H1 (cell line): ENCODE measurements at regions not wholly inside any gene's neighbourhood (a gene's known extent, or its start where the extent isn't known, plus 50 kb on each side); places are given as distances from the start of the nearest gene placed in this dataset.

Source experiments
- CTCF ChIA-PET: fragments of 300-600 bp; sonication (Branson Sonifier 250); formaldehyde crosslinking; loops from one replicate; lab custom pipeline; 2021; ENCODE audit not compliant: partially characterized antibody; lab: Charles Lee
- POLR2A ChIA-PET: fragments of 300-600 bp; sonication (Branson Sonifier 250); formaldehyde crosslinking; loops from one replicate; lab custom pipeline; 2021; ENCODE audit warnings: inconsistent platforms; ENCODE audit not compliant: partially characterized antibody; lab: Charles Lee
- DNase-seq, 2 experiments: peaks; one replicate each; pipeline versions ENCODE4 v3.0.0 to v3.0.0-alpha.2; 2010 to 2022; ENCODE audit warnings: low spot score in 2 of 2, low read depth in 1 of 2, mixed read lengths in 1 of 2
- FAIRE-seq: peaks from 2 replicates; lab custom pipeline; 2011; peaks lifted over from hg19 to GRCh38; lab: Jason Lieb, UNC
- H2AFZ ChIP-seq: 2 replicates; pipeline ENCODE4 v1.8.1; 2012; ENCODE audit warnings: low read length, inconsistent platforms
- H2AK5ac ChIP-seq: 2 replicates; pipeline ENCODE4 v1.6.1; 2013; ENCODE audit warnings: low read depth, low read length
- H2BK120ac ChIP-seq: replicated peaks from 2 replicates; pipeline ENCODE3; 2013; ENCODE audit warnings: low read depth, low read length, inconsistent platforms
- H2BK12ac ChIP-seq: 2 replicates; pipeline ENCODE4 v1.6.1; 2013; ENCODE audit warnings: low read depth, low read length
- H2BK15ac ChIP-seq: 2 replicates; pipeline ENCODE4 v1.6.1; 2013; ENCODE audit warnings: low read length
- H2BK20ac ChIP-seq: 2 replicates; pipeline ENCODE4 v1.6.1; 2013; ENCODE audit warnings: low read length
- H2BK5ac ChIP-seq: 2 replicates; pipeline ENCODE4 v1.6.1; 2013; ENCODE audit warnings: low read depth, low read length
- H3K14ac ChIP-seq: 2 replicates; pipeline ENCODE4 v1.6.1; 2013; ENCODE audit warnings: inconsistent platforms; ENCODE audit not compliant: insufficient read length
- H3K18ac ChIP-seq: 2 replicates; pipeline ENCODE4 v1.6.1; 2013; ENCODE audit warnings: low read length; ENCODE audit errors: extremely low read depth
- H3K23ac ChIP-seq: 2 replicates; pipeline ENCODE4 v1.6.1; 2013; ENCODE audit warnings: inconsistent platforms; ENCODE audit not compliant: insufficient read length
- H3K23me2 ChIP-seq: 2 replicates; pipeline ENCODE4 v1.6.1; 2013; ENCODE audit warnings: low read depth, low read length
- H3K27ac ChIP-seq: 2 replicates; pipeline ENCODE4 v1.6.1; 2011; ENCODE audit warnings: low read depth, low read length, inconsistent platforms
- H3K27me3 ChIP-seq, 4 experiments: replicated peaks in 1 of 4; 1 replicate in 1 of 4; 2 replicates in 3 of 4; pipeline versions ENCODE4 v1.6.1 to v1.8.1; 2011 to 2013; ENCODE audit warnings: low read length in 3 of 4, mild to moderate bottlenecking in 3 of 4, inconsistent platforms in 2 of 4, mixed read lengths in 2 of 4, moderate library complexity in 1 of 4; ENCODE audit not compliant: control insufficient read depth in 3 of 4, insufficient read depth in 3 of 4; ENCODE audit errors: extremely low read depth in 1 of 4
- H3K36me3 ChIP-seq, 4 experiments: 2 replicates each; pipeline versions ENCODE4 v1.6.1 to v1.8.1; 2011 to 2013; ENCODE audit warnings: mild to moderate bottlenecking in 4 of 4, low read length in 3 of 4, moderate library complexity in 2 of 4, control low read depth in 1 of 4, inconsistent platforms in 1 of 4; ENCODE audit not compliant: insufficient read depth in 4 of 4, control insufficient read depth in 2 of 4
- H3K4ac ChIP-seq: replicated peaks from 2 replicates; pipeline ENCODE3; 2013; ENCODE audit warnings: low read length, low read depth, mixed read lengths, inconsistent platforms; ENCODE audit not compliant: insufficient read length
- H3K4me1 ChIP-seq, 4 experiments: replicated peaks in 1 of 4; 1 replicate in 1 of 4; 2 replicates in 3 of 4; pipeline versions ENCODE4 v1.6.1 to v1.8.1; 2011 to 2013; ENCODE audit warnings: low read length in 3 of 4, inconsistent platforms in 2 of 4, mixed read lengths in 1 of 4; ENCODE audit not compliant: insufficient read depth in 4 of 4, control insufficient read depth in 3 of 4
- H3K4me2 ChIP-seq, 2 experiments: 2 replicates each; pipeline versions ENCODE4 v1.6.1 to v1.8.1; 2011 to 2013; ENCODE audit warnings: low read depth in 2 of 2, low read length in 2 of 2, control low read depth in 1 of 2, inconsistent platforms in 1 of 2, mild to moderate bottlenecking in 1 of 2; ENCODE audit not compliant: insufficient read depth in 1 of 2
- H3K4me3 ChIP-seq, 4 experiments: fragments of 200-600, 300-600 bp in 1 of 4; sonication (generic), shearing (Covaris generic), sonication (Bioruptor Twin) in 1 of 4; 2 replicates each; pipeline versions ENCODE4 v1.5.1 to v1.8.1; 2011 to 2016; ENCODE audit warnings: low read length in 4 of 4, low read depth in 3 of 4, control low read depth in 2 of 4, inconsistent platforms in 2 of 4, mild to moderate bottlenecking in 2 of 4, mixed read lengths in 1 of 4, moderate library complexity in 1 of 4; ENCODE audit not compliant: insufficient read depth in 2 of 4; ENCODE audit errors: extremely low read depth in 1 of 4
- H3K56ac ChIP-seq: replicated peaks from 2 replicates; pipeline ENCODE3; 2013; ENCODE audit warnings: low read depth, mild to moderate bottlenecking, mixed read lengths, low read length, inconsistent platforms; ENCODE audit not compliant: insufficient read length
- H3K79me1 ChIP-seq: 2 replicates; pipeline ENCODE4 v1.6.1; 2013; ENCODE audit warnings: low read depth, low read length, control low read depth
- H3K79me2 ChIP-seq, 2 experiments: 2 replicates each; pipeline versions ENCODE4 v1.6.1 to v1.8.1; 2012 to 2013; ENCODE audit warnings: low read length in 2 of 2, mild to moderate bottlenecking in 2 of 2, inconsistent platforms in 1 of 2; ENCODE audit not compliant: insufficient read depth in 2 of 2, control insufficient read depth in 1 of 2
- H3K9ac ChIP-seq, 4 experiments: replicated peaks in 1 of 4; 1 replicate in 1 of 4; 2 replicates in 3 of 4; pipeline versions ENCODE4 v1.6.1 to v1.8.1; 2011 to 2013; ENCODE audit warnings: low read depth in 3 of 4, low read length in 3 of 4, control low read depth in 2 of 4, mild to moderate bottlenecking in 2 of 4, moderate library complexity in 2 of 4, inconsistent platforms in 1 of 4; ENCODE audit errors: extremely low read depth in 1 of 4
- H3K9me3 ChIP-seq, 2 experiments: 2 replicates each; pipeline versions ENCODE4 v1.6.1 to v1.8.1; 2012 to 2013; ENCODE audit warnings: mild to moderate bottlenecking in 2 of 2, moderate library complexity in 2 of 2, control low read depth in 1 of 2, inconsistent platforms in 1 of 2, low read depth in 1 of 2, low read length in 1 of 2, mixed read lengths in 1 of 2; ENCODE audit not compliant: insufficient read depth in 2 of 2
- H4K20me1 ChIP-seq, 2 experiments: replicated peaks in 1 of 2; 2 replicates each; pipeline versions ENCODE3 to v1.8.1; 2011 to 2013; ENCODE audit warnings: inconsistent platforms in 2 of 2, low read length in 2 of 2, mild to moderate bottlenecking in 1 of 2; ENCODE audit not compliant: insufficient read depth in 2 of 2, control insufficient read depth in 1 of 2
- H4K5ac ChIP-seq: 2 replicates; pipeline ENCODE4 v1.6.1; 2013; ENCODE audit warnings: low read length, low read depth, mixed read lengths, inconsistent platforms; ENCODE audit not compliant: insufficient read length
- H4K8ac ChIP-seq: 2 replicates; pipeline ENCODE4 v1.8.0; 2013; ENCODE audit warnings: mild to moderate bottlenecking, moderate library complexity, low read length, inconsistent platforms; ENCODE audit not compliant: insufficient read depth; ENCODE audit errors: extremely low read depth
- H4K91ac ChIP-seq: replicated peaks from 2 replicates; pipeline ENCODE3; 2013; ENCODE audit warnings: low read length, mixed read lengths, inconsistent platforms; ENCODE audit not compliant: insufficient read length
- ATF2 ChIP-seq: IDR thresholded peaks from 2 replicates; pipeline ENCODE4 v1.6.1; 2012; ENCODE audit warnings: low read length, inconsistent platforms
- CEBPB ChIP-seq: IDR thresholded peaks from 2 replicates; pipeline ENCODE4 v1.6.1; 2012; ENCODE audit warnings: low read depth, low read length
- CTCF ChIP-seq, 3 experiments: IDR thresholded peaks; 1 replicate in 2 of 3; 2 replicates in 1 of 3; pipeline versions ENCODE4 v1.5.1 to v1.6.1; 2011; ENCODE audit warnings: low read length in 3 of 3, mild to moderate bottlenecking in 3 of 3, inconsistent platforms in 2 of 3, low read depth in 1 of 3, moderate library complexity in 1 of 3; ENCODE audit not compliant: insufficient read depth in 1 of 3; ENCODE audit errors: control extremely low read depth in 1 of 3
- HDAC6 ChIP-seq: IDR thresholded peaks from one replicate; pipeline ENCODE4 v1.7.1; 2012; ENCODE audit warnings: low read depth, mild to moderate bottlenecking, inconsistent platforms, low read length, moderate library complexity
- JUN ChIP-seq: IDR thresholded peaks from 2 replicates; pipeline ENCODE4 v1.6.1; 2011; ENCODE audit warnings: low read depth, mild to moderate bottlenecking, improper control_type of control experiment, low read length
- KDM1A ChIP-seq: fragments of 200-600, 300-600 bp; sonication (generic); IDR thresholded peaks from 2 replicates; pipeline ENCODE4 v1.7.1; 2016; ENCODE audit warnings: mild to moderate bottlenecking, low read length, borderline replicate concordance
- POLR2A ChIP-seq, 2 experiments: IDR thresholded peaks; 1 replicate in 1 of 2; 2 replicates in 1 of 2; pipeline ENCODE4 v1.6.1; 2011; ENCODE audit warnings: low read depth in 2 of 2, low read length in 2 of 2, mild to moderate bottlenecking in 2 of 2; ENCODE audit errors: control extremely low read depth in 1 of 2
- POU5F1 ChIP-seq: IDR thresholded peaks from 2 replicates; pipeline ENCODE4 v1.6.1; 2011; ENCODE audit warnings: low read depth, mild to moderate bottlenecking, low read length, moderate library complexity
- TEAD4 ChIP-seq: IDR thresholded peaks from 2 replicates; pipeline ENCODE4 v1.6.1; 2012; ENCODE audit warnings: low read depth, low read length, inconsistent platforms, mixed read lengths
- WGBS, 2 experiments: shearing (Covaris generic) in 1 of 2; methylation state at CpG; one replicate each; pipeline versions ENCODE4 v1.1.6 to v1.1.7; 2013 to 2015; ENCODE audit warnings: low lambda C conversion rate in 2 of 2, mixed read lengths in 2 of 2, inconsistent platforms in 1 of 2, low coverage in 1 of 2, missing lambda C conversion rate in 1 of 2; ENCODE audit not compliant: insufficient replicate concordance in 2 of 2, insufficient coverage in 1 of 2, insufficient read length in 1 of 2; ENCODE audit errors: extremely low coverage in 1 of 2, missing lambda C conversion rate in 1 of 2; 5-methylcytosine and 5-hydroxymethylcytosine counted together

GRCh38 chr1:30250338-30250983 is 472.9 kb downstream of the MATN1 start:
- no peaks in the 10 kb centered on the region for H4K20me1 ChIP-seq
- H3K36me3 ChIP-seq: no peaks in the 10 kb centered on the region
- H3K79me2 ChIP-seq: no peaks in the 10 kb centered on the region
- no peak overlapping the region for H2BK5ac ChIP-seq
- 88% methylated on average over 10 of the region's 10 CpGs; no CpG with 5 or more reads in 1 of the 2 experiments for WGBS, 2 experiments
- H4K91ac ChIP-seq: no peak overlapping the region
- 0 out of 2 replicates have a peak overlapping the region, but pooled peaks have one; percentile 1 for H2BK12ac ChIP-seq
- no peak overlapping the region for H2BK20ac ChIP-seq
- no peaks in the 10 kb centered on the region for H3K79me1 ChIP-seq
- H3K9ac ChIP-seq: no peak overlapping the region
- H3K23me2 ChIP-seq: no peaks in the 10 kb centered on the region
- H3K4me2 ChIP-seq: no peak overlapping the region
- no peaks in the 10 kb centered on the region for H3K27me3 ChIP-seq
- H4K5ac ChIP-seq: no peak overlapping the region
- H3K18ac ChIP-seq: no peak overlapping the region
- no peak overlapping the region for H2BK120ac ChIP-seq
- no peak for TF ChIP-seq CEBPB
- no peak for TF ChIP-seq HDAC6
- TF ChIP-seq POLR2A (IDR thresholded peaks at IDR 0.05; ENCODE audit: control extremely low read depth in 1 of 2, low read depth in 2 of 2, low read length in 2 of 2): no peak
- no peak for TF ChIP-seq CTCF (IDR thresholded peaks at IDR 0.05; ENCODE audit: control extremely low read depth in 1 of 3, insufficient read depth in 1 of 3, low read depth in 1 of 3, low read length in 3 of 3)
- TF ChIP-seq ATF2: no peak
- no peak for TF ChIP-seq KDM1A
- no peak for TF ChIP-seq TEAD4
- TF ChIP-seq POU5F1: no peak
- no peak for TF ChIP-seq JUN
- no peak overlapping the region for H2AK5ac ChIP-seq
- DNase-seq (no peak), FAIRE-seq (no peak)
- no peak overlapping the region for H2AFZ ChIP-seq
- H3K4ac ChIP-seq: no peak overlapping the region
- H3K27ac ChIP-seq: no peak overlapping the region
- no peak overlapping the region for H3K14ac ChIP-seq
- ChIA-PET CTCF (interaction anchor here (1.2 kb wide), 1 partner anchor 18 kb away, joined by 8 read pairs; no protein-coding TSS in a partner anchor), POLR2A (no interaction called here)
- no peak overlapping the region for H4K8ac ChIP-seq
- H3K4me3 ChIP-seq: no peak overlapping the region
- H3K23ac ChIP-seq: no peak overlapping the region
- no peak overlapping the region for H2BK15ac ChIP-seq
- H3K56ac ChIP-seq: no peak overlapping the region
- no peaks in the 10 kb centered on the region for H3K9me3 ChIP-seq
- peaks cover 0 to 6% (median 2%) of the 10 kb centered on the region in 4 experiments; a peak in 3 of 7 replicates for H3K4me1 ChIP-seq
